HG03469 (cell line): ENCODE measurements at regions not wholly inside any gene's neighbourhood (a gene's known extent, or its start where the extent isn't known, plus 50 kb on each side); places are given as distances from the start of the nearest gene placed in this dataset.

Experiments used
- ATAC-seq: cut with Tn5 transposase; IDR thresholded peaks from one replicate; pipeline ENCODE4 v1.9.1; 2021; ENCODE audit warnings: mild to moderate bottlenecking, moderate library complexity, moderate number of reproducible peaks; ENCODE audit not compliant: unreplicated experiment

DNA sequence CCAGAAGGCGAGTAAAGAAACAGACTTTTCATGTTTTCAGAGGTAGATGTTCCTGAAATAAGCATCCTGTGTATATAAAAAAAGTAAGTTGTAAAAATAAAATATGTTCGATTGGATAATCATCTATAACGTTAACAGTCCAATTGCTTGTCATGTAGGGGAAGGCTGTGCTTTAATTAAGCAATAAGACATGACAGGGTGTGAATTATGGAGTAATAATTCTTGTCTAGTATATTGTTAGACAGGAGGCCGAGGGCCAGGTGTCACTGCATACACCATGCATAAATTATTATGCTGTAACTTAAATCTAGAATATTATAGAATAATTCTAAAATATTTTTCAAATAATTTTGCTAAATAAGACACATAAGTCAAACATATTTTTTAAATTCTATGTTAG, 494.6 kb upstream of the TENM3 start:
- ATAC-seq, result no peak

DNA sequence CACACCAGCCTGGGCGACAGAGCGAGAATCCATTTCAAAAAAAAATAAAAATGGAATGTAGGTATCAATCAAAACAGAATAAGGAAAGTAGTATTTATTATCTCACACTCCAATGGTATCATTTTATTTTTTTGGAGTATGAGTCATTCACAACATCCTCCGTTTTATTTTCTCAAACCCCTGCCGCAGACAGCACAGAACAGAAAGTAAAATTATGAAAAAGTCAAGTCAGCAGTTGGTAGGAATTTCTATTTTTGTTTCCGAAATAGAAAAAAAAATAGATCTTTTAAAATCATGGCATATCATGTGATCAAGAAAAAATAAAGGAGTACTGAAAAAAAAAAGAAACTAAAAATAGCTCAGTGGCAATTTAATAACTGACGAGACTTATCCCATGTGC, 490.7 kb upstream of the TENM3 start:
- ATAC-seq, result no peak

DNA sequence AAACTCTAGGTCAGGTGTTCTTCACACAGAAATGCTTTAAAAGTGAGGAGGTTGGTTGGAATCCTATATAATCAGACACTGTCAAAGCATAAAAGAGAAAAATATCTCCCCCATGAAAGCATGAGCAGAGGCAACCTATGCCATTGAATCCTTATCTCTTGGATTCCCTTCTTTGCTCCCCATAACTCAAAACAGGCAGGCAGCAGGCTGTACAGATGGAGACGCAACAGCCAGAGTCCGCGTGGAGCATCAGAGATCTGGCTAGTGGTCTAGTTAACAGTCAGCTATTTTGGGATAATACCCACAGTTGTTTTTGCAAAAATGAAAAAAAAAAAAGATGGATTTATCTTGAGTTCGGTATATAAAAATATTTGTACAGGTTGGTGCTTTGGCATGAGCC, 490.0 kb upstream of the TENM3 start:
- ATAC-seq, result no peak

DNA sequence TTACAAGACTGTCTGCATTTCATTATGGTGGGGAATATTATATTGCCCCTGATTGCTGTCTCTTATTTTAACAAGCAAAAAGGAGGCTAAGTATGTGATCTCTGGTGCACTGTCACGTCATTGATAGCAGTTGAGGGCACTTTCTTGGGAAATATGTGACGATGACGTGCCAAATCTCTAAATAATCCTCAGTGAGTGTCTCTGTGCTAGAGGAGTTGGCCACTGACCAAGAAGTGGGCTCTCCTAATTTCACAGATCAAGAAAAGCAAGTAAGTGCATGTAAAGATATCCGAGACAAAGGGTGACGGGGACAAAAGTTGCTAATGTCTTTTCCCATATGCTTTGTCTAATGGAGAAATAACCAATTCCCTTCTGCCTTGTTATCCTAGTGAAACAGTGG, 487.4 kb upstream of the TENM3 start:
- ATAC-seq, result no peak

DNA sequence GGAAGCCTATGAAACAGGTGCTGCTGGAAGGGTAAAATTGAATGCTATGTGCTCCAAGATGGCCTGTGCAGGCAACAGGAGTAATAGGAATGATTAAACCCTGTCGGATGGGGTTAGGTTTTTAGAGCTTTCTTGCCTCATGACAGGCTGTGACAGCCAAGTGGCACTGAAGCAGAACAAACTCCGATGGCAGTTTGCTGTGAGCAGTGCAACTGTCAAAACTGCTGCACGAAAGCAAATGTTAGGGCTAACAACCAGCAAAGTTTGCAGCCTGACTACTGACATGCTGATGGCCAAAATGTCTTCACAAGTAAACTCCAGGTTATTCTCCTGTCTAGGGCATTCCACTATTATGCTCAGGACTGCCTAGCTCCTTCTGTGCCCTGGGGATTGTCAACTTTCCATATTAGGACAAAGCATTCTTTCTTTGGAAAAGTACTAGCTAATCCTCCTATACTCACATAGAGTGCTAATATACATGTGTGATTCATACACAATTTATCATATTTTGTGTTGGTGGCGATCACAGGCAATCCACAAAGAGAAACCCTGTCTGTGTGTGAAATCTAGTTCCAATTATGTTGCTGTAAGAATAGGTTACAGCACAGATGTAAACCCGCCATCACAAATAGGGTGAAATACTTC, 486.6 kb upstream of the TENM3 start:
- ATAC-seq, result no peak

DNA sequence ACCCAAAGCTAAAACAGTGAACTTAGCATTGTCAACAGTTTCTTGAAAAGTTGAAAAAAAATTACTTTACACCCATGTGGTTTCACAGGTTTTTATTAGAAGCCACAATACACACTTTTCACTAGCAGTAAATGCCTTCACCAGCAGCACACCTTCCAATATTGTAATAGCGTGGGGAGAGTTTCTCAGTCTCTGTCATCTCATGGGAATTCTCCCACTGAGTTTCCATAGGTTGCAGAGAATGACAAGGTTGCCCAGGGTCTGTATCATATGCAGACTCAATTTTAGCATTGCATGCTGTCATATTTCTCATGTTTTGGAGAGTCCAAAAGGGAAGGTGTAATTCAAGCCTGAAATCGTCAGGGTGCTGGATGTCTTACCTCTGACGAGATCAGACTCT, 486.1 kb upstream of the TENM3 start:
- no peak for ATAC-seq

DNA sequence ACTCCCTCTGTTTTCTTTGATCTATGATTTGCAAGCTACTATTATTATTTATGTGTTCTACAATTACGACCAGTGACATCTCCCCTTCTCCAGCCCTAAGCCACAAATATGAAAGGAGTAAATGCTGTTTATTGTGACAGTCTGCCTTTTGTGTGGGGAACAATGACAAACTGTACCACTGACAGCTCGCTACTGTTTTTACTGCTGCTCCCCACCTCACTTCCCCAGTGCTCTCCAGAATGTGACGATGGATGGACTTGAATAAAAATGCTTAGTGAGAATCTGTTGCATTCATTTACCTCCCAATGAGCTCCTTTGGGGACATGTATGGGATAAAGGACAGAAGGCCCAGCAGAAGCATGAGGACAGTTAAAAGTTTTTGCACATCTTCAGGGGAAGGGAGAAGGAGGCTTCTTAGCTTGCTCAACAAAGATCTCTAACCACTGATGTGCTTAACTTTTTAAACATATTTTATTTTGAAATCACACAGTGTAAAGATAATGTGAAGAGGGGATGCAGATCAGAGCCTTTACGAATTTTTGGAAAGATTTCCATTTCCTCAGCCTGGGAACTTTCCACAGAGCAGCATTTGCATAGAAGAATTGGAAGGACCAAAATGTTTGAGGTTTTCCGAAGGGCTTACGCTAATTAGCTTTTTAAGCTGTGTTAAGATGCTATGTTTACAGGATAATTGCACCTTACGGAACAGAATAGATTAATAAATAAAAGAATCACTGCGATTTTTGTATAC, 485.1 kb upstream of the TENM3 start:
- ATAC-seq, result no peak

DNA sequence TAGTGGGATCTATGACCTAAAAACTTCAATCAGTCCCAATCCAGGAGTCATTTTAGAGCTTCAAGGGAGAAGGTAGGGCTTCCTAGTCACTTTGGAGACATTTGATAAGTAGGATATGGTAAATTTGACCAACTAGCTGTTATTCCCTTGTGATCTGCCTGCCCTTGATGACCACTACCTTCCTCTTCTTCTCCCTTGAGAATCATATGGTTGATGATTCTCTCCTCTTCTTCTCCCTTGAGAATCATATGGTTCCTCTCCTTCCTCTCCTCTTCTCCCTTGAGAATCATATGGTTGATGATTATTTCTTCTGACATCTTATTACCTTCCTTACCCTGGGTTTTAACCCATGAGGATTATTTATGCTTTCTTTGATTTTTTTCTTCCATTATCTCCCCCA, 482.6 kb upstream of the TENM3 start:
- ATAC-seq, result no peak

DNA sequence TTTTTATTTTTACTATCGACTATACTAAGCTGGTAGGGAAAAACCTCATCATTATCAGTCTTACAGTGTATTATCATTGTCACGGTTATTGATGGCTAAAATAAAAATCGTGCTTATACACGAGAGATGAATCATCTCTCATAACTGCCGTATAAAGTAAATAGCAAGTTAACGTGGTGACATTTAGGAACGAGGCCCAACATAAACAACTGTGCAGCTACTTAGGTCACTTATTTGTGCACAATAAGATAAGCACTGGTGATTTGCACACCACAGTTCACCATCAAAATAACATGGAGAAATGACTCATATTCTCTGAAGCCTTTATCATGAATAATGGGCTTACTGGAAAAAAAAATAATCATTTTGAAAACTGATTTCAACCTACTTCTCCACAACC, 482.0 kb upstream of the TENM3 start:
- ATAC-seq, result no peak

DNA sequence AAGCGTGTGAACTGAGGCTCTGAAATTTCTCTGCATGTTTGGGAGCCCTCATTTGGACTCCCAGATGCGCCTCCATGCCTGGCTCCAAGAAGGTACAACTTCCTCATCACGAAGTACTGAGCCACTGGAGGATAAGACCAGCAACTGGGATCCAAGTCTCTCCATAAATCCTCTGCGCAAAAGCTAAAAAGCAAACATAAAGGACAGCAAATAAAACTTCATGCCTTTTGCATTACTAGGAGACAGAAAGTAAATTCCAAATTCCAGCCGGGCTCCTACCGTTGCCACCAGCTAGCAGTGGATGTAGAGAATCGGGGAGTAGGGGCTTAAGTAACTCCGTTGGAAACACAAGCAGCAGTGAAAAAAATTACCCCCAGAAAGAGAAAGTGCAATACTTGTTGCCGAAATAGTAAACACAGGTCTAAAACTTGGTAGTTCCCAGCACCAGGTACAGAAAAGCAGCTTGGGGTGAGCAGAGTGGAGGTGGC, 477.1 kb upstream of the TENM3 start:
- no peak for ATAC-seq

DNA sequence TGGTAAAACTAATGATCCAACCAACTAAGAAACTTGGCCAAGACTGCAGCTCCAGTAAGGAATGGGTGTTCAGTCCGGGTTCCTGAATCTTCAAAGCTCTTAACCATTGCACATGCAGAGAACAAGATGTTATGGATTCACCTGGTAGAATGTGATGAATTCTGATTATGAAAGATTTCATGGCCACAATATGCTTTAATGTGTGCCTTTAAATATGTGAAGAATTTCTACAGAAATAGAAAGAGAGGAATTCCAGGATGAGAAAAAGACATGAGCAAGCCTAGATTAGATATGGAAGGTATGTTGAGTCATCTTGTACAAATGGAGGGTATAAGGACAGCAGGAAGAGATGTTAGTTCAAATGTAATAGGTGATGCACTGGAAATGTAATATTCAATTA, 472.2 kb upstream of the TENM3 start:
- ATAC-seq, result no peak

DNA sequence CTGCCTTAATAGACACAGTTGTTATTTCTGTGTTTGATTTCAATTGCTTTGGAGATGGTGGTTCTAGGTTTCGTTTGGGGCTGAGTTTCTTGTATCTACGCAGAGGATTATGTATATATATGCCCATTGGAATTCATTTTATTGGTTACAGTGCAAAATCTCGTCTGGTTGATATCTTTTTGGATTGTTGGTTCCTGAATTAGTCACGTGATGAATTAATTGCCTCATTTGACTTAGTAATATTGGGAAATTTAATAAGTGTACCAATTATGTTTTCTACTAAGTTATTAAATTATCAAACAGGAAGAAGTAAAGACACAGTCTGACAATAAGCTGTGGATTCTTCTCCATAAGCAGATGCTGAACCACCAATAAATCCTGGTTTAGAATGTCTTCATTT, 467.9 kb upstream of the TENM3 start:
- ATAC-seq, result no peak

DNA sequence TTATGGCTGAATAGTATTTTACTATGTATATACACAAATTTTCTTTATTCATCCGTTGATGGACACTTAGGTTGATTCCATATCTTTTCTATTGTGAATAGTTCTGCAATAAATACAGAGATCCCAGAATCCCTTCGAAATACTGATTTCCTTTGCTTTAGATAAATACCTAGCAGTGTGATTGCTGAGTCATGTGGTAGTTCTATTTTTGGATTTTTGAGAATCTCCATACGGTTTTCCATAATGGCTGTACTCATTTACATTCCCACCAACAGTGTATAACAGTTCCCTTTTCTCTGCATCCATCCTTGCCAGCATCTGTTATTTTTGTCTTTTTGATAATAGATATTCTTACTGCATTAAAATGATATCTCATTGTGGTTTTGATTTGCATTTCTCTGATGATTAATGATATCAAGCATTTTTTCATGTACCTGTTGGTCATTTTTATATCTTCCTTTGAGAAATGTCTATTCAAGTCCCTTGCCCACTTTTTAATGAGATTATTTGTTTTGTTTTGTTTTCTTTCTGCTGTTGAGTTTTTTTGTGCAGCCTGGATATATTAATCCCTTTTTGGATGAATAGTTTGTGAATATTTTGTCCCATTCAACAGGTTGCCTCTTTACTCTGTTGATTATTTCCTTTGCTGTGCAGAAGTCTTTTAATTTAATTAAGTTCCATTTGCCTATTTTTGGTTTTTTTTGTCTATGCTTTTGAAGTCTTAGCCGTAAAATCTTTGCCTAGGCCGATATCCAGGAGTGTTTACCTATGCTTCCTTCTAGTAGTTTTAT, 466.7 kb upstream of the TENM3 start:
- no peak for ATAC-seq

DNA sequence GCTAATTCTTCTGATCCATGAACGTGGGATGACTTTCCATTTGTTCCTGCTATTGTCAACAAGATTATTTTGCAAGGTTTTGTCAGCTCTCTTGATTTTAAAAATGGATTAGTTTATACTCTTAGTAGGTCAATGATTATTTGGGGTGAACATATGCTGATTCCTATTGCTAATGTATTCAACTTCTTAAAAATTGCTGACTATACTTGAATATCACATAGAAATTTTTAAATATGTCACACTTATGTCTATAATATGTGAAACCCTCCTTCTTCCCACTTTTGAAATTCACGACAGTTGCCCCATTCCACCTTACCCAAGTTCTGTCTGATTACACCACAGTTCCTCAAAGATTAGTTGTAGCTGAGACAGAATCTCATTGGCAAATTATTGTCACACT, 465.7 kb upstream of the TENM3 start:
- no peak for ATAC-seq

DNA sequence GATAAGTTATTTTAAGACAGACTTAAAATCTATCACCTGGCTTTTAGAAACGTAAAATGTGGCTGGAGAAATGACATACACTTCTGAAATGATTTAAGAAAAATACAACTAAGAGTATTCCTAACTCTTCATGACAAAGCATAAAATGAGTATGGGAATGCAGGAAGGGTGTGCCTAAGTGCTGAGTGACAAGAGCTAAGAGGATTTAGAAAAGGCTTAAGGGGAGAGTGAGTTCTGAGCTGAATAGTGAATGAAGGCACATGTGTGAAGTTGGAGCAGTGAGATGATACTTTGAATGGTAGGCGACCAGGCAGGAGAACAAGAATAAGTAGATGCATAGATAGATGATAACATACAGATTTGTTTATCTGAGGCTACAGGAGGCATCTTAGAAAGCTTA, 458.3 kb upstream of the TENM3 start:
- no peak for ATAC-seq

DNA sequence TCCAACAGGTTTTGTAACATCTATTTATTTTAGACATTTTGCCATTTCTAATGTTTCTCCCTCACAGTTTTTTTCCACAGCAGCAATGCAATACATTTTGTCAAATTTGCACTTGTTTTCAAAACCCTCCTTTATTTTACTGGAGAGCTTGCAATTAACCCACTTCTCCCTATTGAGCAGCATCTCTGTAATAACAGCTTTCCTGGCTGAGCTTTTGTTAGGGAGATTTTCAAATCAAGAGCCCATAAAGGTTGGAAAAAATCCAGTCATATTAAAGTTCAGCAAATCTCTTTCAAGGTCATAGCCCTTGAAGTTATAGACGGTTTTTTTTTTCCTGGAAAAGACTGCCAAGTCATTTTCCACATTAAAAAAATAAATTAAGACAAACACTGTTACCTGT, 450.6 kb upstream of the TENM3 start:
- ATAC-seq, result no peak

DNA sequence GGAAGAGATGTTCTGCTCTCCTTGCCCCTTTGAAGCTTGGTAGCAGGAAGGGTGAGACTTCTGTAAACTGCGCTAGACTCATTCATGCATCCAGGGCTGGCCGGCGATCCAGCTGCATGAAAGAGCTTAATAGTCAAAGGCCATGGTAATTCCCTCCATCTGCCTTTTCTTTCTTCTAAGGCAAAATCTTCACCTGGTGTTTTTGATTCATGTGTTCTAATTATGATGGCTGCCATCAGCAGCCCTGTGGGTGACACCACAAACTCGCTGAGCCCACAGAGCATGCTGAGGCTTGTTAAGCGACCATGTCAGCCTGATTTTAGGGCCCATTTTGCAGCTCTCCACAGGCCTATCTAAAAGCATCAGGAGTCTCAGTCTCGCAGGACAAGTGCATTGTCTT, 450.1 kb upstream of the TENM3 start:
- no peak for ATAC-seq

DNA sequence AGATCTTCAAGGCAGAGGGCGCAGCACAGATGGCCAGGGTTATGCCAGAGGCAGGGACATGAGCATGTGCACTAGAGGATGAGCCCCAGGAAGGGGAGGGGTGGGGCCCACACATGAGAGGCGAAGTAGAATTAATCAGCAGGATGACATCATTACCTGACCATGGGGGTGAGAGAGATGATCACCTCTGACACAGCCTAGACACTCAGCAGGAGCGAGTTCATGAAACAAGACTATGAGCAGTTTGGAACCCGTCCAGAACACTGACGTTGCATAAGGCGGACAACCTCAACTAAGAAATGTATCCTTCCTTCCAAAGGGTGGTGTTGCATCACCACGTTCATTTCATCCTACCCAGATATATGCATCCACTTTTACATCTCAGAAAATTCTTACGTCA, 446.7 kb upstream of the TENM3 start:
- ATAC-seq, result no peak

DNA sequence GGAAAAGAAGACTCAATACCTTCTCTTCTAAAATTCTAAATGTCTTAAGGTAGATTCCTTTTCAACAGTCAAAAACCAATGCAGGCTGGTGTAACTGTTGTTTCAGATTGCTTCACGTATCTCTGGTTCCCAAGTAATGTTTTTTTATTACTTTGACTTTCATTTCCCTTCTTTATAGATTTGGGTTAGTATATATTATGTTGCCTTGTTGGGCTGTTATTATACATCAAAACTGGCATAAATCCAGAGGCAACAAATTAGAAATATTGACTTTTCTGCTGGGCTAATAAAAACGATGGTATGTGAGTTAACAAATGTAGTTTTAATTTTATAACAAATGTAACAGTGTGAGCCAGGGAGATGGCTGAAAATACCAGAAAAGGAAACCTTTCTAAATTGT, 444.7 kb upstream of the TENM3 start:
- no peak for ATAC-seq

DNA sequence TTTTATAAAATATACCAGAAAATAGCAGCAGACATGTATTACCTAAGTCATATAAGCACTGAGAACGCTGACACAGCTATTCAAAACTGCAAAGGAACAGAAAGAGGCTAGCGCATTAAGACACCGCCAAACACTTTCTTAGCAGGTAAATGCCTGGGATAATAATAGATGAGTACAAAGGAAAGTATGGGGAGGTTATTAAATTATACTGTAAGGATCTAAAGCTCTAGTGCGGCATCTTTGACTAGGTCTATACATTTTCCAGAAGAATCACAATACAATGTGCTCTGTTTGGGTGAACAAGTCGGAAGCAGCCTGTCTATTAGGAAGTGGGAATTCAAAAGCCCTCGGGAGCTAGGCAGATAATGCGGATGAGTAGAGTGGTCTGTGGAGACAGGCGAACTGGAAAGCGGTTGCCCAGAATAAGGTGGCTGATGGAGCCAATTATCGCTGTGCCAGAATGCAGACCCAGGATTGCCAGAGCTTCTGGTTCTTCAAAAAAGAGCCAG, 443.6 kb upstream of the TENM3 start:
- no peak for ATAC-seq

DNA sequence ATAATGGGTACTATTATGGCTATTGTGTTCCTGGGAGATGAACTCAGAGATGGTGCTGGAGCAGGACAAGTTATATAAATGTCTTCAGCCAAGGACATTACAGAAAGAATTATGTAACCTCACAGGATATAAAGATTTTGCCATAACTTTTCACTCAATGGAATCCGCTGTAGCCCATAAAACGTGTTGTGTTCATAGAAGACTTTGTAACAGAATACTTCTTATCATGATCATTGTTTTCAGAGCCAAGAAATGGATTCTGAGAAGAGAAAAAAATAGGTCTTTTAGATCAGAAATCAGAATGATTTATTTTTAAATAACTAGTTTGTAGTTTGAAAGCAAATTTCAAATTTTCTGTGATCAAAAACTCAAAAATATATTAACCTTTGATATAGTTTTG, 441.0 kb upstream of the TENM3 start:
- ATAC-seq, result no peak

DNA sequence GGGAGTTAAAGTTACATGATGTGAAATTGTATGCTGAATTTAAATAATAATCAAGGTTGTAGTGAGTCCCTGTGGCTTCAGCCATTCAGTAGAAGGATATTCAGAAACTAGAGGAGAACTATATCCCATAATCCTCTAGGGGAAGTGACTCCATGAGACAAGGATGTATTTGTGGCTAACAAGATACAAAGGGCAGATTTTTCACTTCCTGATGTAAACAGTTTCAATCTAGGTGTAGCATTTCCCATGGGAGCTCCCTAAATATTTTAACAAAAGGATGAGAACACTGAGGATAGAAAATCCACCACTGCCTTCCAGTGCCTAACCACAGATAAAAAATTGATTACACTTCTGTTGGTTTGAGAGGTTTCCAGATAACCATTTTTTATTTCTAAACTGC, 435.4 kb upstream of the TENM3 start:
- no peak for ATAC-seq
